K562 (cell line): ENCODE measurements at regions not wholly inside any gene's neighbourhood (a gene's known extent, or its start where the extent isn't known, plus 50 kb on each side); places are given as distances from the start of the nearest gene placed in this dataset.

Source experiments
- ATAC-seq: fragments of 200-7000 bp; cut with Tn5 transposase; 3 replicates; pipeline ENCODE4 v1.9.1; 2020; ENCODE audit warnings: moderate library complexity
- BruUV-seq: library from RNA; stranded (reverse); fragments of 400-500 nt; replicated peaks from 2 replicates; lab custom pipeline; 2021; lab: Mats Ljungman, UMichigan
- CTCF ChIA-PET: fragments of 300-600 bp; formaldehyde crosslinking; extraction: SDS; loops from one replicate; lab custom pipeline; 2021; ENCODE audit warnings: low intra/inter-chr PET ratio; lab: Yijun Ruan, JAX
- POLR2A ChIA-PET: fragments of 300-600, 350-650 bp; sonication (Branson Sonifier 250); formaldehyde crosslinking; extraction: SDS; loops from one replicate; lab custom pipeline; 2021; ENCODE audit warnings: antibody characterized with exemption, inconsistent platforms; lab: Yijun Ruan, JAX
- DNase-seq, 4 experiments: peaks; one replicate each; pipeline versions ENCODE4 v3.0.0 to v3.0.0-alpha.2; 2011 to 2018; ENCODE audit warnings: low spot score in 3 of 4, mixed read lengths in 3 of 4; ENCODE audit errors: extremely low read depth in 1 of 4
- FAIRE-seq: peaks from 2 replicates; lab custom pipeline; 2011; peaks lifted over from hg19 to GRCh38; lab: Jason Lieb, UNC
- H2AFZ ChIP-seq: 2 replicates; pipeline ENCODE4 v1.6.0; 2011; ENCODE audit warnings: low read depth, low read length, control low read depth, inconsistent platforms
- H3K27ac ChIP-seq: fragments of 200-600 bp; 3 replicates; pipeline ENCODE4 v1.8.0; 2011; ENCODE audit warnings: low read depth, mild to moderate bottlenecking, control low read depth, inconsistent platforms, low read length, moderate library complexity, mixed read lengths; ENCODE audit errors: extremely low read depth
- H3K27me3 ChIP-seq, 2 experiments: fragments of 300-600 bp in 1 of 2; 2 replicates in 1 of 2; 3 replicates in 1 of 2; pipeline versions ENCODE4 v1.6.0 to v1.8.0; 2011; ENCODE audit warnings: inconsistent platforms in 2 of 2, low read length in 2 of 2, mild to moderate bottlenecking in 1 of 2, mixed read lengths in 1 of 2, moderate library complexity in 1 of 2; ENCODE audit not compliant: control insufficient read depth in 2 of 2, insufficient read depth in 2 of 2
- H3K36me3 ChIP-seq: fragments of 300-600 bp; 3 replicates; pipeline ENCODE4 v1.8.0; 2011; ENCODE audit warnings: mild to moderate bottlenecking, low read length, inconsistent platforms; ENCODE audit not compliant: control insufficient read depth, insufficient read depth
- H3K4me1 ChIP-seq, 2 experiments: fragments of 200-600 bp in 1 of 2; replicated peaks in 1 of 2; 2 replicates in 1 of 2; 3 replicates in 1 of 2; pipeline versions ENCODE4 v1.5.1 to v1.8.0; 2011; ENCODE audit warnings: inconsistent platforms in 2 of 2, low read length in 2 of 2, mild to moderate bottlenecking in 1 of 2, mixed read lengths in 1 of 2, moderate library complexity in 1 of 2; ENCODE audit not compliant: control insufficient read depth in 2 of 2, insufficient read depth in 2 of 2
- H3K4me2 ChIP-seq: 2 replicates; pipeline ENCODE4 v1.6.1; 2011; ENCODE audit warnings: low read length, control low read depth, inconsistent platforms, mixed read lengths; ENCODE audit not compliant: insufficient read depth
- H3K4me3 ChIP-seq: fragments of 200-600 bp; sonication (generic), shearing (Covaris generic); 2 replicates; pipeline ENCODE4 v1.5.1; 2016; ENCODE audit warnings: control low read depth, inconsistent platforms
- H3K79me2 ChIP-seq: fragments of 200-600 bp; 3 replicates; pipeline ENCODE4 v1.8.0; 2011; ENCODE audit warnings: low read length, inconsistent platforms; ENCODE audit not compliant: control insufficient read depth, insufficient read depth
- H3K9ac ChIP-seq, 2 experiments: 2 replicates each; pipeline versions ENCODE4 v1.6.0 to v1.6.1; 2011; ENCODE audit warnings: low read depth in 2 of 2, low read length in 2 of 2, control low read depth in 1 of 2, inconsistent platforms in 1 of 2, mild to moderate bottlenecking in 1 of 2, mixed read lengths in 1 of 2; ENCODE audit not compliant: insufficient read depth in 1 of 2
- H3K9me1 ChIP-seq: one replicate; pipeline ENCODE4 v1.6.0; 2011; ENCODE audit warnings: inconsistent platforms, mild to moderate bottlenecking, low read length, moderate library complexity; ENCODE audit not compliant: control insufficient read depth, insufficient read depth
- H3K9me3 ChIP-seq: replicated peaks from 2 replicates; pipeline ENCODE4 v1.5.1; 2011; ENCODE audit warnings: low read depth, low read length, inconsistent platforms; ENCODE audit not compliant: control insufficient read depth, insufficient read depth
- H4K20me1 ChIP-seq: replicated peaks from 2 replicates; pipeline ENCODE4 v1.6.1; 2011; ENCODE audit warnings: low read length, inconsistent platforms, mixed read lengths; ENCODE audit not compliant: control insufficient read depth, insufficient read depth
- BRD4 ChIP-seq: fragments of 200-600 bp; sonication (generic); IDR thresholded peaks from 2 replicates; pipeline ENCODE4 v1.6.1; 2017; ENCODE audit warnings: inconsistent platforms
- FUS ChIP-seq: fragments of 200-400 bp; formaldehyde crosslinking; optimal IDR thresholded peaks from 2 replicates; pipeline ENCODE3; 2017; ENCODE audit warnings: low read depth, low read length
- NCOA1 ChIP-seq: fragments of 450-650 bp; IDR thresholded peaks from 2 replicates; pipeline ENCODE4 v1.6.1; 2016; ENCODE audit warnings: low read depth
- NR1H2 ChIP-seq: sonication (generic); formaldehyde crosslinking; IDR thresholded peaks from 2 replicates; pipeline ENCODE4 v1.4.0; 2020; ENCODE audit warnings: mild to moderate bottlenecking, missing genetic modification reagents
- SMAD3 ChIP-seq: fragments of 450-650 bp; formaldehyde crosslinking; conservative IDR thresholded peaks from 2 replicates; pipeline ENCODE4 v1.4.0; 2020; ENCODE audit warnings: mild to moderate bottlenecking
- WGBS: fragments of 100-300 bp; shearing (Covaris generic); methylation state at CpG from one replicate; pipeline ENCODE4 v1.1.6; 2016; ENCODE audit warnings: low coverage, mixed read lengths; ENCODE audit not compliant: insufficient coverage; ENCODE audit errors: missing lambda C conversion rate; 5-methylcytosine and 5-hydroxymethylcytosine counted together
- in situ Hi-C: fragments of 300-500 bp; cut with MboI; formaldehyde crosslinking; loops from 4 replicates; pipeline ENCODE4 v1.15.0; 2018; ENCODE audit warnings: inconsistent platforms, mixed read lengths
- intact Hi-C: fragments of 100-400 bp; cut with micrococcal nuclease; formaldehyde crosslinking; loops from 2 replicates; pipeline ENCODE4 v1.14.2; 2022
- TF ChIP-seq, protein P1 (sequence below): fragments of 450-650 bp; IDR thresholded peaks from 2 replicates; pipeline ENCODE4 v1.6.1; 2016; ENCODE audit warnings: missing biosample characterization, missing genetic modification characterization
- TF ChIP-seq, protein P2 (sequence below), 2 experiments: fragments of 450-650 bp; formaldehyde crosslinking in 1 of 2; IDR thresholded peaks; 2 replicates each; pipeline versions ENCODE4 v1.4.0 to v1.6.1; 2014 to 2020; ENCODE audit warnings: mild to moderate bottlenecking in 2 of 2, borderline replicate concordance in 1 of 2, low read depth in 1 of 2
- TF ChIP-seq, protein P3 (sequence below): fragments of 250-450 bp; sonication (Bioruptor Pico); IDR thresholded peaks from 2 replicates; pipeline ENCODE4 v1.4.0; 2020

DNA sequence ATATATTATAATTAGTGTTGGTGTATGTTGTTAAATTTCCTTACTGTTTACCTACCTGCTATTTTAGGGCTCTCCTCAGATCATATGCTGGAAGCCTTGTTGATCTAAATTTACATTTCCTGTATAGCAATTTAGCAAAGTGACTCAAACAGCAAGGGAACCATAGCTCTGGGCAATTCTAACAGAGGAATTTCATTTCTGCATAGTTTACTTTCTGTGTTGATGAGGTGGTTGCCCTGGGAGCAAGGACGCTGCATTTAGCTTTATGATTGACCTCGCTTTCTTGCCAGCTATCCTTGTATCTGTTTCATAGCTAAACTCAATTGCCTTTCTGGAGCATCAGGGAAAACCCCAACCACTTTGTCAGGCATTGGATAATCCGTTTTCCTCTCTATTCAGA lies 810.8 kb downstream of the GRIK2 start:
- H4K20me1 ChIP-seq = no peaks in the 10 kb centered on the region
- H2AFZ ChIP-seq = no peak overlapping the region
- FAIRE-seq (no peak), ATAC-seq (no peak), DNase-seq (no peak)
- WGBS = 0% methylated on average over 3 of the region's 3 CpGs
- no peak overlapping the region for H3K9ac ChIP-seq
- intact Hi-C loops = no loop called here
- H3K9me1 ChIP-seq = no peaks in the 10 kb centered on the region
- TF ChIP-seq, protein P1, sequence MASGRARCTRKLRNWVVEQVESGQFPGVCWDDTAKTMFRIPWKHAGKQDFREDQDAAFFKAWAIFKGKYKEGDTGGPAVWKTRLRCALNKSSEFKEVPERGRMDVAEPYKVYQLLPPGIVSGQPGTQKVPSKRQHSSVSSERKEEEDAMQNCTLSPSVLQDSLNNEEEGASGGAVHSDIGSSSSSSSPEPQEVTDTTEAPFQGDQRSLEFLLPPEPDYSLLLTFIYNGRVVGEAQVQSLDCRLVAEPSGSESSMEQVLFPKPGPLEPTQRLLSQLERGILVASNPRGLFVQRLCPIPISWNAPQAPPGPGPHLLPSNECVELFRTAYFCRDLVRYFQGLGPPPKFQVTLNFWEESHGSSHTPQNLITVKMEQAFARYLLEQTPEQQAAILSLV (tag) = no peak
- TF ChIP-seq BRD4 (no peak), NCOA1 (no peak), FUS (no peak), NR1H2 (CRISPR knock-in tag) (no peak), SMAD3 (CRISPR knock-in tag) (no peak)
- TF ChIP-seq, protein P2, sequence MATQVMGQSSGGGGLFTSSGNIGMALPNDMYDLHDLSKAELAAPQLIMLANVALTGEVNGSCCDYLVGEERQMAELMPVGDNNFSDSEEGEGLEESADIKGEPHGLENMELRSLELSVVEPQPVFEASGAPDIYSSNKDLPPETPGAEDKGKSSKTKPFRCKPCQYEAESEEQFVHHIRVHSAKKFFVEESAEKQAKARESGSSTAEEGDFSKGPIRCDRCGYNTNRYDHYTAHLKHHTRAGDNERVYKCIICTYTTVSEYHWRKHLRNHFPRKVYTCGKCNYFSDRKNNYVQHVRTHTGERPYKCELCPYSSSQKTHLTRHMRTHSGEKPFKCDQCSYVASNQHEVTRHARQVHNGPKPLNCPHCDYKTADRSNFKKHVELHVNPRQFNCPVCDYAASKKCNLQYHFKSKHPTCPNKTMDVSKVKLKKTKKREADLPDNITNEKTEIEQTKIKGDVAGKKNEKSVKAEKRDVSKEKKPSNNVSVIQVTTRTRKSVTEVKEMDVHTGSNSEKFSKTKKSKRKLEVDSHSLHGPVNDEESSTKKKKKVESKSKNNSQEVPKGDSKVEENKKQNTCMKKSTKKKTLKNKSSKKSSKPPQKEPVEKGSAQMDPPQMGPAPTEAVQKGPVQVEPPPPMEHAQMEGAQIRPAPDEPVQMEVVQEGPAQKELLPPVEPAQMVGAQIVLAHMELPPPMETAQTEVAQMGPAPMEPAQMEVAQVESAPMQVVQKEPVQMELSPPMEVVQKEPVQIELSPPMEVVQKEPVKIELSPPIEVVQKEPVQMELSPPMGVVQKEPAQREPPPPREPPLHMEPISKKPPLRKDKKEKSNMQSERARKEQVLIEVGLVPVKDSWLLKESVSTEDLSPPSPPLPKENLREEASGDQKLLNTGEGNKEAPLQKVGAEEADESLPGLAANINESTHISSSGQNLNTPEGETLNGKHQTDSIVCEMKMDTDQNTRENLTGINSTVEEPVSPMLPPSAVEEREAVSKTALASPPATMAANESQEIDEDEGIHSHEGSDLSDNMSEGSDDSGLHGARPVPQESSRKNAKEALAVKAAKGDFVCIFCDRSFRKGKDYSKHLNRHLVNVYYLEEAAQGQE (IDR thresholded peaks at IDR 0.05; ENCODE audit: borderline replicate concordance) = no peak
- TF ChIP-seq, protein P2 (CRISPR knock-in tag; IDR thresholded peaks at IDR 0.05; ENCODE audit: low read depth) = no peak
- TF ChIP-seq, protein P3, sequence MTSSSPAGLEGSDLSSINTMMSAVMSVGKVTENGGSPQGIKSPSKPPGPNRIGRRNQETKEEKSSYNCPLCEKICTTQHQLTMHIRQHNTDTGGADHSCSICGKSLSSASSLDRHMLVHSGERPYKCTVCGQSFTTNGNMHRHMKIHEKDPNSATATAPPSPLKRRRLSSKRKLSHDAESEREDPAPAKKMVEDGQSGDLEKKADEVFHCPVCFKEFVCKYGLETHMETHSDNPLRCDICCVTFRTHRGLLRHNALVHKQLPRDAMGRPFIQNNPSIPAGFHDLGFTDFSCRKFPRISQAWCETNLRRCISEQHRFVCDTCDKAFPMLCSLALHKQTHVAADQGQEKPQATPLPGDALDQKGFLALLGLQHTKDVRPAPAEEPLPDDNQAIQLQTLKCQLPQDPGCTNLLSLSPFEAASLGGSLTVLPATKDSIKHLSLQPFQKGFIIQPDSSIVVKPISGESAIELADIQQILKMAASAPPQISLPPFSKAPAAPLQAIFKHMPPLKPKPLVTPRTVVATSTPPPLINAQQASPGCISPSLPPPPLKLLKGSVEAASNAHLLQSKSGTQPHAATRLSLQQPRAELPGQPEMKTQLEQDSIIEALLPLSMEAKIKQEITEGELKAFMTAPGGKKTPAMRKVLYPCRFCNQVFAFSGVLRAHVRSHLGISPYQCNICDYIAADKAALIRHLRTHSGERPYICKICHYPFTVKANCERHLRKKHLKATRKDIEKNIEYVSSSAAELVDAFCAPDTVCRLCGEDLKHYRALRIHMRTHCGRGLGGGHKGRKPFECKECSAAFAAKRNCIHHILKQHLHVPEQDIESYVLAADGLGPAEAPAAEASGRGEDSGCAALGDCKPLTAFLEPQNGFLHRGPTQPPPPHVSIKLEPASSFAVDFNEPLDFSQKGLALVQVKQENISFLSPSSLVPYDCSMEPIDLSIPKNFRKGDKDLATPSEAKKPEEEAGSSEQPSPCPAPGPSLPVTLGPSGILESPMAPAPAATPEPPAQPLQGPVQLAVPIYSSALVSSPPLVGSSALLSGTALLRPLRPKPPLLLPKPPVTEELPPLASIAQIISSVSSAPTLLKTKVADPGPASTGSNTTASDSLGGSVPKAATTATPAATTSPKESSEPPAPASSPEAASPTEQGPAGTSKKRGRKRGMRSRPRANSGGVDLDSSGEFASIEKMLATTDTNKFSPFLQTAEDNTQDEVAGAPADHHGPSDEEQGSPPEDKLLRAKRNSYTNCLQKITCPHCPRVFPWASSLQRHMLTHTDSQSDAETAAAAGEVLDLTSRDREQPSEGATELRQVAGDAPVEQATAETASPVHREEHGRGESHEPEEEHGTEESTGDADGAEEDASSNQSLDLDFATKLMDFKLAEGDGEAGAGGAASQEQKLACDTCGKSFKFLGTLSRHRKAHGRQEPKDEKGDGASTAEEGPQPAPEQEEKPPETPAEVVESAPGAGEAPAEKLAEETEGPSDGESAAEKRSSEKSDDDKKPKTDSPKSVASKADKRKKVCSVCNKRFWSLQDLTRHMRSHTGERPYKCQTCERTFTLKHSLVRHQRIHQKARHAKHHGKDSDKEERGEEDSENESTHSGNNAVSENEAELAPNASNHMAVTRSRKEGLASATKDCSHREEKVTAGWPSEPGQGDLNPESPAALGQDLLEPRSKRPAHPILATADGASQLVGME = no peak
- no peak overlapping the region for H3K4me3 ChIP-seq
- H3K36me3 ChIP-seq = no peaks in the 10 kb centered on the region
- ChIA-PET POLR2A (no interaction called here), CTCF (no interaction called here)
- no peaks in the 10 kb centered on the region for H3K79me2 ChIP-seq
- H3K9me3 ChIP-seq = 0 out of 2 replicates have a peak, but pooled peaks cover 2% of the 10 kb centered on the region
- in situ Hi-C loops = no loop called here
- BruUV-seq = no TSS peak
- no peak overlapping the region for H3K4me2 ChIP-seq
- H3K27me3 ChIP-seq = no peaks in the 10 kb centered on the region
- H3K4me1 ChIP-seq = no peaks in the 10 kb centered on the region
- H3K27ac ChIP-seq = no peak overlapping the region
